Calu3 (cell line): ENCODE measurements at regions not wholly inside any gene's neighbourhood (a gene's known extent, or its start where the extent isn't known, plus 50 kb on each side); places are given as distances from the start of the nearest gene placed in this dataset.
"Not testable (repeated sequence)": the region's sequence is repeated elsewhere in the genome, so short reads cannot be mapped to it uniquely, and the experiment has no call there.

Experiments used
- BruUV-seq: library from RNA; stranded (reverse); fragments of 400-500 nt; replicated peaks from 2 replicates; lab custom pipeline; 2021; lab: Mats Ljungman, UMichigan
- CTCF ChIA-PET: fragments of 300-600 bp; sonication (Branson Sonifier 250); formaldehyde crosslinking; loops from one replicate; lab custom pipeline; 2022; ENCODE audit warnings: antibody characterized with exemption; lab: Charles Lee
- DNase-seq: peaks from one replicate; pipeline ENCODE4 v3.0.0; 2022
- H3K27ac Mint-ChIP-seq: one replicate; pipeline ENCODE4 v1.8.0; 2022; ENCODE audit warnings: mixed read lengths; ENCODE audit not compliant: unreplicated experiment
- H3K27me3 Mint-ChIP-seq: one replicate; pipeline ENCODE4 v1.8.0; 2022; ENCODE audit warnings: mixed read lengths; ENCODE audit not compliant: unreplicated experiment
- H3K36me3 Mint-ChIP-seq: one replicate; pipeline ENCODE4 v1.8.0; 2022; ENCODE audit warnings: mild to moderate bottlenecking, moderate library complexity, mixed read lengths; ENCODE audit not compliant: insufficient read depth, unreplicated experiment
- H3K4me1 Mint-ChIP-seq: one replicate; pipeline ENCODE4 v1.8.0; 2022; ENCODE audit warnings: mild to moderate bottlenecking, low read depth, mixed read lengths; ENCODE audit not compliant: unreplicated experiment
- H3K4me3 Mint-ChIP-seq: one replicate; pipeline ENCODE4 v1.8.0; 2022; ENCODE audit warnings: mild to moderate bottlenecking, low read depth, moderate library complexity, mixed read lengths; ENCODE audit not compliant: unreplicated experiment
- H3K9me3 Mint-ChIP-seq: one replicate; pipeline ENCODE4 v1.8.0; 2022; ENCODE audit warnings: low read depth, mixed read lengths; ENCODE audit not compliant: unreplicated experiment
- CTCF ChIP-seq: fragments of 200-600 bp; IDR thresholded peaks from one replicate; pipeline ENCODE4 v1.8.0; 2022; ENCODE audit warnings: antibody characterized with exemption; ENCODE audit not compliant: unreplicated experiment
- intact Hi-C: fragments of 100-400 bp; cut with micrococcal nuclease; formaldehyde crosslinking; loops from one replicate; pipeline ENCODE4 v1.10.0; 2022; ENCODE audit not compliant: unreplicated experiment

- Mint-ChIP-seq H3K27me3 (no peaks in the 10 kb centered on the region), H3K4me3 (no peak overlapping the region), H3K9me3 (peaks cover 10% of the 10 kb centered on the region), H3K27ac (no peak overlapping the region), H3K4me1 (no peaks in the 10 kb centered on the region), H3K36me3 (no peaks in the 10 kb centered on the region)
- no TSS peak for BruUV-seq
- TF ChIP-seq CTCF: no peak
- CTCF ChIA-PET: no interaction called here
- intact Hi-C loops: no loop called here
- no peak for DNase-seq
Measured at GRCh38 chrX:139015627-139016026, 304.1 kb upstream of the FGF13 start.

- no peaks in the 10 kb centered on the region for H3K4me1 Mint-ChIP-seq
- no TSS peak for BruUV-seq
- H3K27ac Mint-ChIP-seq: no peak overlapping the region
- peaks cover 13% of the 10 kb centered on the region for H3K9me3 Mint-ChIP-seq
- intact Hi-C loops: no loop called here
- no peaks in the 10 kb centered on the region for H3K27me3 Mint-ChIP-seq
- no peak for TF ChIP-seq CTCF
- CTCF ChIA-PET: no interaction called here
- H3K36me3 Mint-ChIP-seq: no peaks in the 10 kb centered on the region
- H3K4me3 Mint-ChIP-seq: no peak overlapping the region
- DNase-seq: no peak
Measured at GRCh38 chrX:139008185-139008584, 296.7 kb upstream of the FGF13 start.

GRCh38 chrX:139003856-139004527 is 292.5 kb upstream of the FGF13 start:
- H3K27me3 Mint-ChIP-seq, DNase-seq, H3K9me3 Mint-ChIP-seq, BruUV-seq, H3K36me3 Mint-ChIP-seq, CTCF ChIA-PET, intact Hi-C loops, H3K27ac Mint-ChIP-seq, H3K4me1 Mint-ChIP-seq, H3K4me3 Mint-ChIP-seq: not testable (repeated sequence)

GRCh38 chrX:139002319-139002718 is 290.8 kb upstream of the FGF13 start:
- Mint-ChIP-seq H3K9me3 (peaks cover 12% of the 10 kb centered on the region), H3K27me3 (no peaks in the 10 kb centered on the region), H3K27ac (no peak overlapping the region), H3K4me3 (no peak overlapping the region), H3K36me3 (no peaks in the 10 kb centered on the region), H3K4me1 (no peaks in the 10 kb centered on the region)
- intact Hi-C loops: no loop called here
- CTCF ChIA-PET: no interaction called here
- BruUV-seq: no TSS peak
- TF ChIP-seq CTCF: no peak
- no peak for DNase-seq

- TF ChIP-seq CTCF: no peak
- no peaks in the 10 kb centered on the region for H3K36me3 Mint-ChIP-seq
- H3K9me3 Mint-ChIP-seq: peaks cover 12% of the 10 kb centered on the region
- H3K27me3 Mint-ChIP-seq: no peaks in the 10 kb centered on the region
- no peak for DNase-seq
- no TSS peak for BruUV-seq
- H3K4me1 Mint-ChIP-seq: no peaks in the 10 kb centered on the region
- intact Hi-C loops: no loop called here
- CTCF ChIA-PET: no interaction called here
- H3K27ac Mint-ChIP-seq: no peak overlapping the region
- H3K4me3 Mint-ChIP-seq: no peak overlapping the region
Measured at GRCh38 chrX:138996268-138996667, 284.8 kb upstream of the FGF13 start.
